ENCODE measurements at regions not wholly inside any gene's neighbourhood (a gene's known extent, or its start where the extent isn't known, plus 50 kb on each side); places are given as distances from the start of the nearest gene placed in this dataset.

DNA sequence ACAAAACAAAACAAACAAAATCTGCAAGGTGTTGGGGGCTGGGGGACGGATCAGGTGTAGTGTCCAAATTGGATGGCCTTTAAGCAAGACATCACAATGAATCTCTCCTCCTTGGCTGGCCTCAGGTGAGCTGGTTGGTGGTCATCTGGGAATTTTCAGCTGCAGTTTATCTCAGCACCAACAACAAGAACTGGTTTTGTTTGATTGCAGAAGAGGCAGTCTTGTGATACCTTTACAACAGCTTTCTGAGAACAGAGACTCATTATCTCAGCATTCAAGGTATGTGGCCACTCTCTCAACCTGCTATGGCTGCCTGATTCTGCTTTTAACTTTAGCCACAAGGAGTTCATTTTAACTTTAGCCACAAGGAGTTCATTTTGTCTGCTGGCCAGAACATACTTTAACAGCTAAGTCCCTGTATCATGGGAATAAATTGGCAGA is 1543.4 kb downstream of the EFNA5 start:
- H3K4me1 Mint-ChIP-seq: no peaks in the 10 kb centered on the region
- H3K27me3 Mint-ChIP-seq: no peaks in the 10 kb centered on the region
- no peak for DNase-seq (ENCODE audit: low spot score in 2 of 2)
- H3K36me3 Mint-ChIP-seq: no peaks in the 10 kb centered on the region
- ATAC-seq (ENCODE audit: low read depth): no peak
- no peak overlapping the region for H3K27ac Mint-ChIP-seq
- H3K9me3 Mint-ChIP-seq: no peaks in the 10 kb centered on the region
- H3K4me3 Mint-ChIP-seq: no peak overlapping the region

DNA sequence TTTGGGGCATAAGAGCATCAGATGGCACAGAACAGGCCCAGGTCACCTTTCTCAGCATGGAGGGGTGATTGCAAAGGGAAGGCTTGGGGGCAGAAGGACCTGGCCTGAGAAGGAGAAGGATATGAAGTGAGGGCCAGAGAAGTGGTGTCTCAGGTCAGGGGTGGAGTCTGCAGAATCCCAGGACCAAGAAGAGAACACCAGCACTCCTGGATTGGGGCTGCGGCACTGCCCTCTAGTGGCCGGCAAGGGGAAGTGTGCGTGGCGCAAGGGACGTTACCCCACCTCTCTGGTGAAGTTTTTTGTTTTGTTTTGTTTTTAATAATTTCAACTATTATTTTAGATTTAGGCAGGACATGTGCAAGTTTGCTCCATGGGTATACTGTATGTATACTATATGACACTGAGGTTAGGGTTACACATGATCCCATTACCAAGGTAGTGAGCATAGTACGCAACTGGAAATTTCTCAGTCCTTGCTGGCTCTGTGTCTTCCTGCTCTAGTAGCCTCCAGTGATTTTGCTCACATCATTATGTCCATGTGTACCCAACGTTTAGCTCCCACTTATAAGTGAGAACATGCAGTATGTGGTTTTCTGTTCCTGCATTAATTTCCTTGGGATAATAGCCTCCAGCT is 1548.6 kb downstream of the EFNA5 start:
- DNase-seq (ENCODE audit: low spot score in 2 of 2) (no peak), ATAC-seq (ENCODE audit: low read depth) (no peak)
- Mint-ChIP-seq H3K36me3 (no peaks in the 10 kb centered on the region), H3K4me3 (no peak overlapping the region), H3K9me3 (peaks cover 2% of the 10 kb centered on the region), H3K4me1 (no peaks in the 10 kb centered on the region), H3K27me3 (no peaks in the 10 kb centered on the region), H3K27ac (no peak overlapping the region)

DNA sequence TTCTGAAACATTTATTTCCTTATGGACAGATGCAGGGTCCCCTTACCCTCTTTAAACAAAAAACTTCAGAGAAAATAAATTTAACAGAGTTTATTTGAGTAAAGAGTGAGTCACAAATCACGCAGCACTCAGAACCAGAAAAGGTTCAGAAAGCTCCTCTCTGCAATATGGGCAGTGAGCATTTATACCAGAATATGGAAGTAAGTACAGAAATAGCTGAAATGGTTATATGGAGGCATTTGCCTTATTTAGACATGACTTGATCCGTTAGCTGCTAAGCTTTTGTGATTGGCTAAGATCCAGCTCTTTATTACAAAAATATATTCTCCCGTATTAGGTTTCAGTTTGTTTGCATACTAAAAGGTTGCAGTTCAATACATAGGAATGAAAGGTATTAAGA is 1554.1 kb downstream of the EFNA5 start:
- DNase-seq (ENCODE audit: low spot score in 2 of 2) (no peak), ATAC-seq (ENCODE audit: low read depth) (no peak)
- Mint-ChIP-seq H3K9me3 (peaks cover 7% of the 10 kb centered on the region), H3K27ac (no peak overlapping the region), H3K36me3 (no peaks in the 10 kb centered on the region), H3K4me1 (no peaks in the 10 kb centered on the region), H3K4me3 (no peak overlapping the region), H3K27me3 (no peaks in the 10 kb centered on the region)

DNA sequence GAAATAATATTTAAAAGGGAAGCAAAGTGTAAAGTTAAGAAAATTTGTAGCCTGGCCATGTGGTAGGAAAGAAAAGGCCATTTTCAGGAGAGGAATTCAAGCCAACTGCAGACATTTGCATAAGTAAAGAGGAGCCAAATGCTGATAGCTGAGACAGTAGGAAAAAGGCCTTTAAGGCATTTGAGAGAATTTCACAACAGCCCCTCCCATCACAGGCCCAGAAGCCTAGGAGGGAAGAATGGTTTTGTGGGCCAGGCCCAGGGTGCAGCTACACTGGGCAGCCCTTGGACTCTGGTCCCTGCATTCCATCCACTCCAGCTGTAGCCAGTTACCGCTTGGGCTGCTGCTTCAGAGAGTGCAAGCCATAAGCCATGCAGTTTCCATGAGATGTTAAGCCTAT is 1556.8 kb downstream of the EFNA5 start:
- Mint-ChIP-seq H3K27ac (no peak overlapping the region), H3K36me3 (no peaks in the 10 kb centered on the region), H3K4me3 (no peak overlapping the region), H3K27me3 (no peaks in the 10 kb centered on the region), H3K9me3 (peaks cover 4% of the 10 kb centered on the region), H3K4me1 (no peaks in the 10 kb centered on the region)
- DNase-seq (ENCODE audit: low spot score in 2 of 2): no peak
- ATAC-seq (ENCODE audit: low read depth): no peak

DNA sequence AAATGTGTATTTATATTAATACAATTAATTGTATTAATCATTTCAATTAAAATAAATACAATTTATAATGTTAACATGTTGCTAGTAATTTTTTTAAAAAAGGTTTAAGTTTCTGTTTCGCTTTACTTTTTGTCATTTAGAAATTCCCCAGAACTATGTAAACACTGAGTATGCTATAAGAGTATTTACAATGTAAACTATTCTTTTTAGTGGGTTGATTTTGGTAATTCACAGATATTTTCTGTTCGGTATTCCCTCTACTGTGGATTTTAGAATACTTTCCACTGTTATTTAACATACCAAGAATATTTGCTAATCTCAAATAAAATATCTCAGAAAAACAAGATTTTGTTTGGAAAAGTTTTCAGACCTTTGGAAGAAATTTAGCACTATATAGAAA is 1564.4 kb downstream of the EFNA5 start:
- no peak overlapping the region for H3K4me3 Mint-ChIP-seq
- DNase-seq (ENCODE audit: low spot score in 2 of 2): no peak
- H3K27me3 Mint-ChIP-seq: no peaks in the 10 kb centered on the region
- peaks cover 5% of the 10 kb centered on the region for H3K9me3 Mint-ChIP-seq
- H3K4me1 Mint-ChIP-seq: no peaks in the 10 kb centered on the region
- no peaks in the 10 kb centered on the region for H3K36me3 Mint-ChIP-seq
- no peak for ATAC-seq (ENCODE audit: low read depth)
- H3K27ac Mint-ChIP-seq: no peak overlapping the region

DNA sequence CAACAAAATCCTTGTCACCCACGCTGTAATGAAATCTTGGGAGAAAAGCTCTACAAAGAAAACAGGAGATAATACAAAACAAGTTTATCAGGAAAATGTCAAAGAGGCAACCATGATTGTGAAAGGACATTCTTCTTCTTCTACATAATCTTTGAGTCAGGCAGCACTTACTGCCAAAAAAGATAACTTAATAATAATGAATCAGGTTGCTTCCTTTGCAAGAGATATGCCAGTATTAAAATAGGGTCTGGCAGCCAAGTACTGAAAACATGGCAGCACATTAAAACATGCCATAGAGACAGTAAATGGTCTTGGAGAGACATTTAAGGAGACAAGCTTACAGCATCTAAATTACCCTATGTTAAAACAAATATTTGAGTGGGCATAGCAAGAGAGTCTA is 1573.4 kb downstream of the EFNA5 start:
- no peaks in the 10 kb centered on the region for H3K36me3 Mint-ChIP-seq
- no peaks in the 10 kb centered on the region for H3K27me3 Mint-ChIP-seq
- H3K9me3 Mint-ChIP-seq: peaks cover 7% of the 10 kb centered on the region
- no peak for ATAC-seq (ENCODE audit: low read depth)
- no peak for DNase-seq (ENCODE audit: low spot score in 2 of 2)
- no peak overlapping the region for H3K27ac Mint-ChIP-seq
- H3K4me3 Mint-ChIP-seq: no peak overlapping the region
- no peaks in the 10 kb centered on the region for H3K4me1 Mint-ChIP-seq

DNA sequence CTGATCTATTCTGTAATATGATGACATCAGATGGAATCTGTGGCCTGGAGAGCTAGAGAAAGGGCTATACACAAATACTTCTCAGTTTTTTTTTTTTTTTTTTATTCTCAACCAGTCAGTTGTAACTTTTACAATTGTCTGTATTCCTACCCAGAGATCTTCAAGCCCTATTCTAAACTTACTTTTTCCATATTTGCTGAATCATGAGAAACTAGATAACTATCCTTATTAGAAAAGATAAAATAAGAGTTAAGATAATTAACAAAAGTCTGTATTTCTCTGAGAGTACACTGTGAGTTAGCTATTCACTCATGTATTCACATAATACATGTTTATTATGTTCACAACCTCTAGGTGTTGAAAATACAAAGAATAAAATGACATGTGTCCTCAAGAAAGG is 1575.9 kb downstream of the EFNA5 start:
- ATAC-seq (ENCODE audit: low read depth) (no peak), DNase-seq (ENCODE audit: low spot score in 2 of 2) (no peak)
- Mint-ChIP-seq H3K4me3 (no peak overlapping the region), H3K9me3 (peaks cover 6% of the 10 kb centered on the region), H3K27me3 (no peaks in the 10 kb centered on the region), H3K4me1 (no peaks in the 10 kb centered on the region), H3K27ac (no peak overlapping the region), H3K36me3 (no peaks in the 10 kb centered on the region)

DNA sequence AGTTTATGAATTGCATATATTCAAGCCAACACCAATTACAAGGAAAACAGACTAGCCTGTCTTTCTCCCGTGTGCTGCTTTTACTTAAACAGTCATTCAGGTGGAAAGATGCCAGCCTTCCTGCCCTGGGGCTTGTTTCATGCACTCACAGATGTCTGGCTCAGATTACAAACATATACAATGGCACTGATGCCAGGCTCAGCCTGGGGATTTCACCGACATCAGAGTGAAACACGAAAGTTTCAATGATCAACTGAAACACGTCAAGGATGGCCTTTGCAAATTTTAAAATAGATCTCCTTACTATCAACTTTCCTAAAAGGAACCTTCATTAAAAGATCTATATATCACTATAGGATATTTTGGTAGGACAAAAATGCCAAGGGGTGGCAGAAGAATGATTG is 1576.5 kb downstream of the EFNA5 start:
- ATAC-seq (ENCODE audit: low read depth) (no peak), DNase-seq (ENCODE audit: low spot score in 2 of 2) (no peak)
- no peaks in the 10 kb centered on the region for H3K4me1 Mint-ChIP-seq
- no peak overlapping the region for H3K27ac Mint-ChIP-seq
- peaks cover 6% of the 10 kb centered on the region for H3K9me3 Mint-ChIP-seq
- no peaks in the 10 kb centered on the region for H3K36me3 Mint-ChIP-seq
- no peak overlapping the region for H3K4me3 Mint-ChIP-seq
- H3K27me3 Mint-ChIP-seq: no peaks in the 10 kb centered on the region

DNA sequence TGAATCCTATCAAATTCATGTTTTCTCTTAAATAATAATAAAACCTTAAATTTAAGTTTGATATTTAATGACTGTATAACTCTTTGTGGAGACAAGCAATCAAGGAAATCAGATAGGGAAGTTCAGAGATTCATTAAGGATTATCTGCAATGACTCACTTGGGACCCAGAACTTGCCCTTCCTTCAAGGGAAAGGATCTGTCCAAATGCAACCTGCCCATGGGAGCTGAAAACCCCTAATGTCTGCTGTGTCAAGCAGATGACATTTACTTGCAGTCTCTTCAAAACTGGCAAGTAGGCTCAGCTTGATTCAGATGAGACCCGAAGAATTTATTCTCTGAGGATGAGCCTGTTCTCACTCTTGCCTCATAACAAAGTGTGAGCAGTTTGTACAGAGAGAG is 1577.6 kb downstream of the EFNA5 start:
- Mint-ChIP-seq H3K4me1 (no peaks in the 10 kb centered on the region), H3K4me3 (no peak overlapping the region), H3K27ac (no peak overlapping the region), H3K36me3 (no peaks in the 10 kb centered on the region), H3K27me3 (no peaks in the 10 kb centered on the region), H3K9me3 (peaks cover 4% of the 10 kb centered on the region)
- DNase-seq (ENCODE audit: low spot score in 2 of 2) (no peak), ATAC-seq (ENCODE audit: low read depth) (no peak)

DNA sequence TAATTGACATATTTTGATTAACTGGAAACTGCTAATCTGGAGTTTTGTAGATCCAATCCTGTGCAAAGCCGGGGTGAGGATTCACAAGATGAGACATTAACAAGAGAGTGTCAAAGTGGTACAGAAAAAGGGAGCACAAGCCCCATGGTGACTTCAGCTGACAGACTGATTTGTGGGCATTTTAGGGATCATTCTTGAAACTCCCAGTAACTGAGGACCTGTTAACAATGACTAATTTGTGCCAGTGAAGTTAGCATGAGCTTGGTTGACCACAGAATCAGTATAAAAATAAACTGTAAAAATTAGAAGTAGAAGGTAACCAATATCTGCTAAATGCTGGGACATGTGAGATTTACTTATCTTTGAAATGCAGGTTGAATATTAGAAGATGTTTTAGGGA is 1578.3 kb downstream of the EFNA5 start:
- ATAC-seq (ENCODE audit: low read depth) (no peak), DNase-seq (ENCODE audit: low spot score in 2 of 2) (no peak)
- Mint-ChIP-seq H3K36me3 (no peaks in the 10 kb centered on the region), H3K4me1 (no peaks in the 10 kb centered on the region), H3K4me3 (no peak overlapping the region), H3K9me3 (peaks cover 4% of the 10 kb centered on the region), H3K27me3 (no peaks in the 10 kb centered on the region), H3K27ac (no peak overlapping the region)

DNA sequence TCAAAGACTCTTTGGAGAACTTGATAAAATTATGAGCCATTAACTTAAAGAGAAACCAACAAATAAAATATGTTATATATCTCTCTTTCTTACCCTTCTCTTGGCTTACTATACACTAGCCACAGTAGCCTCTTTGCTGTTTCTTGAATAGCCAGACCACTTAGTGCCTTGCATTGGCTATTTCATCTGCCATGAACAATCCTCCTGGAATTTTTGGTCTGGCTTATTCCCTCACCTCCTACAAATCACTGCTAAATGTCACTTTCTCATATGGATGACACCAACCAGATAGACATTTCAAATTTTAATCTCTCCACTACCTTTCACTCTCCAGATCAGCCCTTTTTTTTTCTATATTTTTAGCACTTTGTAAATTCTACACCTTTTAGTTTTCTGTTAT is 1581.7 kb downstream of the EFNA5 start:
- Mint-ChIP-seq H3K4me1 (no peaks in the 10 kb centered on the region), H3K27ac (no peak overlapping the region), H3K27me3 (no peaks in the 10 kb centered on the region), H3K9me3 (peaks cover 5% of the 10 kb centered on the region), H3K36me3 (no peaks in the 10 kb centered on the region), H3K4me3 (no peak overlapping the region)
- ATAC-seq (ENCODE audit: low read depth): no peak
- no peak for DNase-seq (ENCODE audit: low spot score in 2 of 2)

DNA sequence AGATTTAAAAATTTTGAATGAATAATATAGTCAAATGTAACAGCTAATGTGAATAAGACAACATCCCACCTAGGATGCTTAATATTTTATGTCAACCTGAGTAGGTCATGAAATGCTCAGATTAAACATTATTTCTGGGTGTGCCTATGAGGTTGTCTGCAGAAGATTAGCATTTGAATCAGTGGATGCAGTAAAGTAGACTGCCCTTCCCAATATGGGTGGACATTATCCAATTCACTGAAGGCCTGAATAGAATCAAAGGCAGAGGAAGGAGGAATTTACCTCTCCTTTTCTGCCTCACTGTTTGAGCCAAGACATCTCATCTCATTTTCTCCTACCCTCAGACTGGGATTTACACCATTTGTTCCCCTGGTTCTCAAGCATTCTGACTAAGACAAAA is 1582.3 kb downstream of the EFNA5 start:
- no peaks in the 10 kb centered on the region for H3K36me3 Mint-ChIP-seq
- DNase-seq (ENCODE audit: low spot score in 2 of 2) (no peak), ATAC-seq (ENCODE audit: low read depth) (no peak)
- H3K9me3 Mint-ChIP-seq: peaks cover 5% of the 10 kb centered on the region
- no peak overlapping the region for H3K4me3 Mint-ChIP-seq
- no peak overlapping the region for H3K27ac Mint-ChIP-seq
- H3K27me3 Mint-ChIP-seq: no peaks in the 10 kb centered on the region
- H3K4me1 Mint-ChIP-seq: no peaks in the 10 kb centered on the region

DNA sequence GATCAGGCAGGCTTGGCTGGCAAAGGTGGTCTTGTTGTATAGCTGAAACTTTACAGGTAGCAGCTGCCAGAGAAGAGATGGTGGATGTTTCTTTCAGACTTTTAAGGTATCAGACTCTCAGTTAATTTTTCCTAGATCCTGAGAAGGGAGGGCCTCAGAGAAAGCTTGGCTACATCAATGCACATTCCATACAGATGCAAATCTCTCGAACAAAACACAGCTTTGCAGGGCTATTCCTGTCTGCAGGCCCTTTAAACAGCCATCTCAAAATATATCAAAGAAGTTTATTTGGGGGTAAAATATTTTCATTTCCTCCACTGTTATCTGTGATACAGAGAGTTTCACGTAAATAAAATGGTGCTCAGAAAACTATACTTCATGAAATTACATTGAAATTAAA is 1584.4 kb downstream of the EFNA5 start:
- no peak for DNase-seq (ENCODE audit: low spot score in 2 of 2)
- H3K9me3 Mint-ChIP-seq: peaks cover 5% of the 10 kb centered on the region
- no peaks in the 10 kb centered on the region for H3K27me3 Mint-ChIP-seq
- no peak overlapping the region for H3K4me3 Mint-ChIP-seq
- H3K36me3 Mint-ChIP-seq: no peaks in the 10 kb centered on the region
- H3K4me1 Mint-ChIP-seq: no peaks in the 10 kb centered on the region
- no peak overlapping the region for H3K27ac Mint-ChIP-seq
- ATAC-seq (ENCODE audit: low read depth): no peak

DNA sequence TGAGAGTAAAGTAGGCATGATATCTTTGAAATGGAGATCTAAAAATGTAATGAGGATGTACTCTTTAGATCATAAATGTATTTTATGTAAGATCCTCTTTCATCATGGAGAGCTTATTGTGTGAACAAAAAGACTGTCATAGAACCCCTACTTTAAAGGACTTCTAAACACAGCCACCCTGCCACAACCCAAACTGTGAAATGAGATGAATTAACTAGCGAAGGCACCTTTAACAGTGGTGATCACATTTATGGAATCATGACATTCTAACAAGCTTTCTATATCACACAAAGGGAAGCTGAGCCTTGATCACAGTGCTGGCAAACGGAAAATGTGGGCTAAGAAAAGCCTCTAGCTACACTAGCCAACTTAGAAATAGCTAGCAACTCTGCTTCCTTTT is 1585.2 kb downstream of the EFNA5 start:
- Mint-ChIP-seq H3K27me3 (no peaks in the 10 kb centered on the region), H3K4me3 (no peak overlapping the region), H3K4me1 (no peaks in the 10 kb centered on the region), H3K36me3 (no peaks in the 10 kb centered on the region), H3K27ac (no peak overlapping the region), H3K9me3 (peaks cover 4% of the 10 kb centered on the region)
- DNase-seq (ENCODE audit: low spot score in 2 of 2) (no peak), ATAC-seq (ENCODE audit: low read depth) (no peak)

DNA sequence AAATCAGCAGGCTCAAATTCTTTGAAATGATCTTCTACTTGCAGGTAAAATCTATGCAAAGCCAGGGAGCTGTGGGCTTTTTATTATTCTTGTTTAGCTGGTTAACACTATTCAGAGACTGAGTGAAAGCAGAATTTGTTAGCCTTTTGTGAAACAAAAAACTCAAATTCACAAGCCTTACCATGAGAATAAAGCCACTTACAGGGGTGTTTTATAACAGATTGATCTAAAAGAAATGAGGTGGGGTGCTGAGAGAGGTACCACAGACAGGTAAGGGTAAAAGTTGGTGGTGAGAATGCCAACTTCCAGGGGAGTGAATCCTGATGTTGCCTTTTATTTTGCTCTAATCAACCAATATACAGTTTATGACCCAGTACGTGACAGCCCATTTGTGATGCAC is 1585.6 kb downstream of the EFNA5 start:
- Mint-ChIP-seq H3K4me3 (no peak overlapping the region), H3K27me3 (no peaks in the 10 kb centered on the region), H3K4me1 (no peaks in the 10 kb centered on the region), H3K9me3 (peaks cover 3% of the 10 kb centered on the region), H3K36me3 (no peaks in the 10 kb centered on the region), H3K27ac (no peak overlapping the region)
- ATAC-seq (ENCODE audit: low read depth): no peak
- DNase-seq (ENCODE audit: low spot score in 2 of 2): no peak
